Uterus (tissue), 3 donors: ENCODE measurements at regions not wholly inside any gene's neighbourhood (a gene's known extent, or its start where the extent isn't known, plus 50 kb on each side); places are given as distances from the start of the nearest gene placed in this dataset.

ENCODE experiments used
- DNase-seq, 2 donors: peaks; one replicate each; pipeline ENCODE4 v3.0.0-alpha.2; 2019 to 2020
- H3K27ac ChIP-seq, 2 donors: fragments of 200-600 bp; sonication (generic); 1 replicate in 1 of 2; 2 replicates in 1 of 2; pipeline ENCODE4 v1.5.1; 2016 to 2018
- H3K27me3 ChIP-seq, 2 donors: fragments of 200-600 bp; sonication (generic); one replicate each; pipeline ENCODE4 v1.5.1; 2018 to 2019; ENCODE audit warnings: control low read depth in 1 of 2
- H3K36me3 ChIP-seq, 2 donors: fragments of 200-600 bp; sonication (generic); one replicate each; pipeline ENCODE4 v1.5.1; 2019; ENCODE audit warnings: control low read depth in 1 of 2
- H3K4me1 ChIP-seq, 2 donors: fragments of 200-600 bp; sonication (generic); one replicate each; pipeline ENCODE4 v1.5.1; 2018 to 2019; ENCODE audit warnings: control low read depth in 1 of 2
- H3K4me3 ChIP-seq, 2 donors: fragments of 200-600 bp; sonication (generic); 1 replicate in 1 of 2; 2 replicates in 1 of 2; pipeline ENCODE4 v1.5.1; 2018 to 2019; ENCODE audit warnings: mild to moderate bottlenecking in 1 of 2
- H3K9me3 ChIP-seq, 2 donors: fragments of 200-600 bp; sonication (generic); one replicate each; pipeline ENCODE4 v1.5.1; 2019; ENCODE audit warnings: control low read depth in 1 of 2
- POLR2A ChIP-seq, 2 donors: fragments of 450-650 bp; IDR thresholded peaks; one replicate each; pipeline ENCODE4 v1.6.1; 2016; ENCODE audit warnings: antibody characterized with exemption in 2 of 2, mild to moderate bottlenecking in 1 of 2, moderate library complexity in 1 of 2
- intact Hi-C: fragments of 100-400 bp; cut with DNase I; formaldehyde crosslinking; loops from one replicate; pipeline ENCODE4 v1.15.1; 2023; ENCODE audit warnings: low total_unique reads
- TF ChIP-seq, protein P1 (sequence below), 4 experiments: fragments of 200-600 bp in 2 of 4; fragments of 450-650 bp in 2 of 4; sonication (generic) in 2 of 4; IDR thresholded peaks; one replicate each; pipeline ENCODE4 v1.5.1; 2016 to 2019; ENCODE audit warnings: antibody characterized with exemption in 4 of 4, mild to moderate bottlenecking in 2 of 4, moderate library complexity in 1 of 4
- donor health status: DM: yes; HTN: yes; CAD: no.

DNA sequence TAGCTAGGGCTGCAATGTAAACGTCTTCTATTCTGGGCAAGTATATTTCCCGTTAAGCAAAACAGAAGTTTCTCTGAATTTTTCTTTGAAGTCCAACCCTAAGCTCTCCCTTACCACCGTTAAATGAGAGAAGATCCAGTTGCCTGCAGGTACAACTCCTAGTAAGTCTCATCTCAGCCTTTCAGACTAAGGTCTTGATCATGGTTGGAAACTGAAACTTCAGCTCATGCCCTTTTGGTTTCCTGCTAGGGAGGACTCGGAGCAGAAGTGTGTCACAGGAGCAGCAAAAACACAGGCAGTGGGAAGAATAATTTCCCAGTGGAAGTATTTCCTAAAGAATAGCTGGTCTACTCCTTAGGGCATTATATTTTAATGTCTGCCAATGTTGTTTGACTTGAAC, 717.9 kb downstream of the PRELID2 start:
- H3K27ac ChIP-seq = no peak overlapping the region
- no peak for DNase-seq
- H3K36me3 ChIP-seq = no peaks in the 10 kb centered on the region
- intact Hi-C loops = no loop called here
- H3K4me3 ChIP-seq = no peak overlapping the region
- TF ChIP-seq POLR2A (IDR thresholded peaks at IDR 0.05) = no peak
- TF ChIP-seq, protein P1, sequence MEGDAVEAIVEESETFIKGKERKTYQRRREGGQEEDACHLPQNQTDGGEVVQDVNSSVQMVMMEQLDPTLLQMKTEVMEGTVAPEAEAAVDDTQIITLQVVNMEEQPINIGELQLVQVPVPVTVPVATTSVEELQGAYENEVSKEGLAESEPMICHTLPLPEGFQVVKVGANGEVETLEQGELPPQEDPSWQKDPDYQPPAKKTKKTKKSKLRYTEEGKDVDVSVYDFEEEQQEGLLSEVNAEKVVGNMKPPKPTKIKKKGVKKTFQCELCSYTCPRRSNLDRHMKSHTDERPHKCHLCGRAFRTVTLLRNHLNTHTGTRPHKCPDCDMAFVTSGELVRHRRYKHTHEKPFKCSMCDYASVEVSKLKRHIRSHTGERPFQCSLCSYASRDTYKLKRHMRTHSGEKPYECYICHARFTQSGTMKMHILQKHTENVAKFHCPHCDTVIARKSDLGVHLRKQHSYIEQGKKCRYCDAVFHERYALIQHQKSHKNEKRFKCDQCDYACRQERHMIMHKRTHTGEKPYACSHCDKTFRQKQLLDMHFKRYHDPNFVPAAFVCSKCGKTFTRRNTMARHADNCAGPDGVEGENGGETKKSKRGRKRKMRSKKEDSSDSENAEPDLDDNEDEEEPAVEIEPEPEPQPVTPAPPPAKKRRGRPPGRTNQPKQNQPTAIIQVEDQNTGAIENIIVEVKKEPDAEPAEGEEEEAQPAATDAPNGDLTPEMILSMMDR (IDR thresholded peaks at IDR 0.05) = no peak
- no peaks in the 10 kb centered on the region for H3K9me3 ChIP-seq
- no peaks in the 10 kb centered on the region for H3K27me3 ChIP-seq
- H3K4me1 ChIP-seq = no peaks in the 10 kb centered on the region

DNA sequence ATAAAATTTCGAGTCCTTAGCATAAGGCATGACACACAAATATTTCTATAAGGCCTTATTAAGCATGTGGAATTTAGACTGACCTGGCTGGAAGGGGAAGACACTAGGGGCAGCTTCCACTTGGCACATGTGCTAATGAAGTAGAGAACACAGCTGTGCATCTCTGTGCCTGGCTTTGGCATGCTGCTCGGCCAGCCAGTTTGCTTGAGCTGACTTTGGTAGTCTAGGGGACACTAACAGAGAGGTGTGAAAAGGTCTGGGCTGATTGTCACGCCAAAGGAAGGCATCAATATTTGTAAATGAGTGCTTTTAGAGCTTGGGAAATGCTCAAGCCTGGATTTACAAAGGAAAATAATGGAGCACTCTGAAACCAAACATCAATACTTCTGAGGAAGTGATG, 723.7 kb downstream of the PRELID2 start:
- Histone ChIP-seq H3K9me3 (no peaks in the 10 kb centered on the region), H3K27ac (no peak overlapping the region), H3K4me1 (no peaks in the 10 kb centered on the region), H3K27me3 (no peaks in the 10 kb centered on the region), H3K4me3 (no peak overlapping the region), H3K36me3 (no peaks in the 10 kb centered on the region)
- no peak for TF ChIP-seq POLR2A (IDR thresholded peaks at IDR 0.05)
- TF ChIP-seq, protein P1 (IDR thresholded peaks at IDR 0.05) = no peak
- intact Hi-C loops = no loop called here
- DNase-seq = no peak

DNA sequence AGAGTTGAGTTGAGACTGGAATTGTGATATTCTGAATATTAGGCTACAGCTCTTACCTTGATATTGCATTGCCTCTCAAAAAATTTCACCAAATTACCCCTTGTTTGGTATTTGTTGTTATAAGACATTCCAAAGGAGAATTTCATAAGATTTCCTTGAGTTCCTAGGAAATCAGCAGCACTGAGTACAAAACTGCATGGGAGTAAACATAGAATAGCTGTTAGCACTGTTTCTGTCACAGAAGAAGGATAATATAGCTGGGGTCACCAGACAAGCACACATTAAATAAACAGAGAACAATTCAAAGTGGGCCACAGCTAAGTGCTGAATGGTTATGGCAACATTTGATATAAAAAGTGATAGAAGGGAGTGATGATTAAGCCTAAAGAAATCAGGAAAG, 724.3 kb downstream of the PRELID2 start:
- no peaks in the 10 kb centered on the region for H3K27me3 ChIP-seq
- no peaks in the 10 kb centered on the region for H3K36me3 ChIP-seq
- no peak overlapping the region for H3K27ac ChIP-seq
- intact Hi-C loops = no loop called here
- H3K4me1 ChIP-seq = no peaks in the 10 kb centered on the region
- TF ChIP-seq, protein P1 (IDR thresholded peaks at IDR 0.05) = no peak
- no peak for TF ChIP-seq POLR2A (IDR thresholded peaks at IDR 0.05)
- H3K9me3 ChIP-seq = no peaks in the 10 kb centered on the region
- H3K4me3 ChIP-seq = no peak overlapping the region
- no peak for DNase-seq

DNA sequence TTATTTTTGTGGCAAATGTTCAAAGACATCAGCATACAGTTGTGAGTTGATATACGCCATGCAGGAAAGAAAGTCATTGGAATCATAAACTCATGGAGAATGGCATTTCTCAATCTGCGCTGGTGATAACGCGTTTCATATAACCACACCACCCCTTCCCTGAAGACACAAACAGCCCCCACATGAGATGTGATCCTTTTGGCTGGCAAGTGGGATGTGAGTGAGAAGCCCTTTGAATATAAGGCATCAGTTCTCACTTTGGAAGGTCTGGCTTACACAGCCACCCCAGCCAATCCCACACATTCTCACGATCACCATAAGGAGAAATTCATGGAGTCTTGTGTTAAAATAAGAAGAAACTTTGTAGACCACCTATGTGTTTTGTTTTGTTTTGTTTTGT, 725.0 kb downstream of the PRELID2 start:
- no peaks in the 10 kb centered on the region for H3K4me1 ChIP-seq
- no peaks in the 10 kb centered on the region for H3K27me3 ChIP-seq
- H3K27ac ChIP-seq = no peak overlapping the region
- TF ChIP-seq, protein P1 (IDR thresholded peaks at IDR 0.05) = no peak
- TF ChIP-seq POLR2A (IDR thresholded peaks at IDR 0.05) = no peak
- no peaks in the 10 kb centered on the region for H3K9me3 ChIP-seq
- DNase-seq = no peak
- intact Hi-C loops = no loop called here
- H3K4me3 ChIP-seq = no peak overlapping the region
- H3K36me3 ChIP-seq = no peaks in the 10 kb centered on the region

GRCh38 chr5:145105384-145105783, 729.8 kb downstream of the PRELID2 start:
- Histone ChIP-seq H3K9me3 (no peaks in the 10 kb centered on the region), H3K36me3 (no peaks in the 10 kb centered on the region), H3K4me3 (no peak overlapping the region), H3K27me3 (no peaks in the 10 kb centered on the region), H3K27ac (no peak overlapping the region), H3K4me1 (no peaks in the 10 kb centered on the region)
- no peak for DNase-seq
- TF ChIP-seq, protein P1 (IDR thresholded peaks at IDR 0.05) = no peak
- intact Hi-C loops = no loop called here
